GM21526 (cell line): ENCODE measurements at regions not wholly inside any gene's neighbourhood (a gene's known extent, or its start where the extent isn't known, plus 50 kb on each side); places are given as distances from the start of the nearest gene placed in this dataset.
"Not testable (repeated sequence)": the region's sequence is repeated elsewhere in the genome, so short reads cannot be mapped to it uniquely, and the experiment has no call there.

Experiments
- ATAC-seq: cut with Tn5 transposase; IDR thresholded peaks from one replicate; pipeline ENCODE4 v1.9.1; 2021; ENCODE audit warnings: moderate library complexity; ENCODE audit not compliant: unreplicated experiment, low FRiP score

GRCh38 chr1:194081444-194081843, 895.0 kb upstream of the B3GALT2 start:
- ATAC-seq = no peak

GRCh38 chr1:194080826-194081225, 894.4 kb upstream of the B3GALT2 start:
- ATAC-seq = no peak

GRCh38 chr1:194078765-194079164, 892.4 kb upstream of the B3GALT2 start:
- peak; percentile 78 for ATAC-seq

GRCh38 chr1:194076646-194077045, 890.2 kb upstream of the B3GALT2 start:
- ATAC-seq = no peak

- no peak for ATAC-seq
Measured at GRCh38 chr1:194073833-194074232, 887.4 kb upstream of the B3GALT2 start.

GRCh38 chr1:194071205-194071604, 884.8 kb upstream of the B3GALT2 start:
- ATAC-seq = no peak

- no peak for ATAC-seq
Measured at GRCh38 chr1:194069831-194070218, 883.4 kb upstream of the B3GALT2 start.

GRCh38 chr1:194069168-194069830, 882.9 kb upstream of the B3GALT2 start:
- no peak for ATAC-seq

GRCh38 chr1:194068446-194069167, 882.2 kb upstream of the B3GALT2 start:
- no peak for ATAC-seq

GRCh38 chr1:194067772-194068171, 881.4 kb upstream of the B3GALT2 start:
- no peak for ATAC-seq

GRCh38 chr1:194062962-194063361, 876.5 kb upstream of the B3GALT2 start:
- ATAC-seq = no peak

- ATAC-seq = no peak
Measured at GRCh38 chr1:194062526-194062925, 876.1 kb upstream of the B3GALT2 start.

GRCh38 chr1:194060481-194060880, 874.1 kb upstream of the B3GALT2 start:
- no peak for ATAC-seq

- not testable (repeated sequence) for ATAC-seq
Measured at GRCh38 chr1:194058268-194058667, 871.9 kb upstream of the B3GALT2 start.

- ATAC-seq = no peak
Measured at GRCh38 chr1:194056169-194056568, 869.8 kb upstream of the B3GALT2 start.

- ATAC-seq = no peak
Measured at GRCh38 chr1:194055536-194055935, 869.1 kb upstream of the B3GALT2 start.

GRCh38 chr1:194052514-194053338, 866.3 kb upstream of the B3GALT2 start:
- peak; percentile 57 for ATAC-seq

- ATAC-seq = no peak
Measured at GRCh38 chr1:194047921-194048320, 861.5 kb upstream of the B3GALT2 start.

GRCh38 chr1:194047206-194047605, 860.8 kb upstream of the B3GALT2 start:
- no peak for ATAC-seq

- no peak for ATAC-seq
Measured at GRCh38 chr1:194045416-194045815, 859.0 kb upstream of the B3GALT2 start.

- ATAC-seq = no peak
Measured at GRCh38 chr1:194044892-194045291, 858.5 kb upstream of the B3GALT2 start.
